Activated CD4-positive, CD25-positive, alpha-beta regulatory T cell (primary cell): ENCODE measurements at regions not wholly inside any gene's neighbourhood (a gene's known extent, or its start where the extent isn't known, plus 50 kb on each side); places are given as distances from the start of the nearest gene placed in this dataset.

ENCODE experiments used
- DNase-seq, 4 experiments: peaks; one replicate each; lab custom pipeline; 2025; lab: John Stamatoyannopoulos, UW

DNA sequence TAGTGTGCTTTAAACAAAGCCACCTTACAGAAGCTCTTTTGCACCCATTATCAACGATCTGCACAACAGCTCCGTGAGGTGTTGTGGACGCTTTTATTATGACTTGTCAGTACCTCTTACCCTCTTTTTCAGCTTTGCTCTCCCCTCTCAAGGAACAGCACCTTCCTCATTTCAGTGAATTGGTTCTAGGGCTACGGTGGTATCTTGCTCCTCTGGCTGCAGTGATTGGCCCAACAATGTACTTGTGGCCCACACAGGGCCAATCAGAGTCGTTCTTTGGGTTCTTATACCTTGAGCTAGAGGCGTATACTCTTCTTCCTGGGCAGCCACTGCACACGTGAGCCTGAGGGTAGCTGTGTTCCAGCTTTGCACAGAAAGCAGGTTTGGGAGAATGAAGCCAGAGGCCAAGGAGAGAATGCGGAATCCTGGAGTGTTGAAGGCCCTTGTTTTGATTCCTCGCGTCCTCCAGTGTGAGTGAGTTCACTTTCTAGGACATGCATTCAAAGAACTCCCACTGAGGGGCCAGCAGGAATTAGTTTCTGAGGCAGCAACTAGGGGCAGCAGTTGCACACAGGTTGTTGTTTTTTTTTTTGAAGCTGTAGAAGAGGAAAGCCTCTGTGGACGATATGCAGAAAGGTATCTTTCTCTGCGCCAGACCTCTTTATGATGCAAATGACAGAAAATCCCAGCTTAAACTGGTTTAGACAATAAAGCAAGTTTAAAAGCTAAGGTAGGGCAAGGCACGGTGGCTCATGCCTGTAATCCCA, 49.8 kb upstream of the PDZD8 start:
- DNase-seq = no peak
